ENCODE measurements at regions not wholly inside any gene's neighbourhood (a gene's known extent, or its start where the extent isn't known, plus 50 kb on each side); places are given as distances from the start of the nearest gene placed in this dataset.
"Not testable (repeated sequence)": the region's sequence is repeated elsewhere in the genome, so short reads cannot be mapped to it uniquely, and the experiment has no call there.

DNA sequence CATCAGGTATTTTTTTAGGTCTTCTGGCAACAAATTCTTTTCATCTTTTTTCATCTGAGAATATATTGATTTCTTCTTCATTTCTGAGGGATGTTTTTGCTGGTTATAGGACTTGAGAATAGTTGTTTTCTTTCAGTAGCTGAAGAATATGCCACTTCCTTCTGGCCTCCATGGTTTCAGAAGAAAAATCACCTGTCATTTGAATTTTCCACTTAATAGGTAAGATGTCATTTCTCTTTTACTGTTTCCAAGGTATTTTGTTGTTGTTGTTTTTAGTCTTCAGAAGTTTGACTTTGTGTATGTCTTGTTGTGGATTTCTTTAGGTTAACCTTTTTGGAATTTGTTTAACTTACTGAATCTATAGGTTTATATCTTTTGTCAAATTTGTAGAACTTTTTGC is 257.8 kb upstream of the AMIGO2 start:
- TF ChIP-seq, protein P1, sequence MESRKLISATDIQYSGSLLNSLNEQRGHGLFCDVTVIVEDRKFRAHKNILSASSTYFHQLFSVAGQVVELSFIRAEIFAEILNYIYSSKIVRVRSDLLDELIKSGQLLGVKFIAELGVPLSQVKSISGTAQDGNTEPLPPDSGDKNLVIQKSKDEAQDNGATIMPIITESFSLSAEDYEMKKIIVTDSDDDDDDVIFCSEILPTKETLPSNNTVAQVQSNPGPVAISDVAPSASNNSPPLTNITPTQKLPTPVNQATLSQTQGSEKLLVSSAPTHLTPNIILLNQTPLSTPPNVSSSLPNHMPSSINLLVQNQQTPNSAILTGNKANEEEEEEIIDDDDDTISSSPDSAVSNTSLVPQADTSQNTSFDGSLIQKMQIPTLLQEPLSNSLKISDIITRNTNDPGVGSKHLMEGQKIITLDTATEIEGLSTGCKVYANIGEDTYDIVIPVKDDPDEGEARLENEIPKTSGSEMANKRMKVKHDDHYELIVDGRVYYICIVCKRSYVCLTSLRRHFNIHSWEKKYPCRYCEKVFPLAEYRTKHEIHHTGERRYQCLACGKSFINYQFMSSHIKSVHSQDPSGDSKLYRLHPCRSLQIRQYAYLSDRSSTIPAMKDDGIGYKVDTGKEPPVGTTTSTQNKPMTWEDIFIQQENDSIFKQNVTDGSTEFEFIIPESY (IDR thresholded peaks at IDR 0.05): no peak
- TF ChIP-seq FOXA2 (IDR thresholded peaks at IDR 0.05) (no peak), HNF4A (conservative IDR thresholded peaks at IDR 0.05) (no peak), FOXA1 (IDR thresholded peaks at IDR 0.05) (no peak), EGR1 (IDR thresholded peaks at IDR 0.05; ENCODE audit: low read depth in 2 of 2) (no peak), YY1 (IDR thresholded peaks at IDR 0.05) (no peak), RAD21 (IDR thresholded peaks at IDR 0.05) (no peak), SP1 (IDR thresholded peaks at IDR 0.05) (no peak), NR2F2 (IDR thresholded peaks at IDR 0.05) (no peak), RXRA (IDR thresholded peaks at IDR 0.05) (no peak), JUND (IDR thresholded peaks at IDR 0.05) (no peak), GABPA (IDR thresholded peaks at IDR 0.05 in 1 of 2, conservative IDR thresholded peaks at IDR 0.05 in 1 of 2) (no peak), TAF1 (conservative IDR thresholded peaks at IDR 0.05) (no peak)
- TF ChIP-seq, protein P2, sequence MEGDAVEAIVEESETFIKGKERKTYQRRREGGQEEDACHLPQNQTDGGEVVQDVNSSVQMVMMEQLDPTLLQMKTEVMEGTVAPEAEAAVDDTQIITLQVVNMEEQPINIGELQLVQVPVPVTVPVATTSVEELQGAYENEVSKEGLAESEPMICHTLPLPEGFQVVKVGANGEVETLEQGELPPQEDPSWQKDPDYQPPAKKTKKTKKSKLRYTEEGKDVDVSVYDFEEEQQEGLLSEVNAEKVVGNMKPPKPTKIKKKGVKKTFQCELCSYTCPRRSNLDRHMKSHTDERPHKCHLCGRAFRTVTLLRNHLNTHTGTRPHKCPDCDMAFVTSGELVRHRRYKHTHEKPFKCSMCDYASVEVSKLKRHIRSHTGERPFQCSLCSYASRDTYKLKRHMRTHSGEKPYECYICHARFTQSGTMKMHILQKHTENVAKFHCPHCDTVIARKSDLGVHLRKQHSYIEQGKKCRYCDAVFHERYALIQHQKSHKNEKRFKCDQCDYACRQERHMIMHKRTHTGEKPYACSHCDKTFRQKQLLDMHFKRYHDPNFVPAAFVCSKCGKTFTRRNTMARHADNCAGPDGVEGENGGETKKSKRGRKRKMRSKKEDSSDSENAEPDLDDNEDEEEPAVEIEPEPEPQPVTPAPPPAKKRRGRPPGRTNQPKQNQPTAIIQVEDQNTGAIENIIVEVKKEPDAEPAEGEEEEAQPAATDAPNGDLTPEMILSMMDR (IDR thresholded peaks at IDR 0.05; ENCODE audit: low read depth, low read length, missing input control): no peak
- TF ChIP-seq, protein P3, sequence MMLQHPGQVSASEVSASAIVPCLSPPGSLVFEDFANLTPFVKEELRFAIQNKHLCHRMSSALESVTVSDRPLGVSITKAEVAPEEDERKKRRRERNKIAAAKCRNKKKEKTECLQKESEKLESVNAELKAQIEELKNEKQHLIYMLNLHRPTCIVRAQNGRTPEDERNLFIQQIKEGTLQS (IDR thresholded peaks at IDR 0.05): no peak
- TF ChIP-seq, protein P4, sequence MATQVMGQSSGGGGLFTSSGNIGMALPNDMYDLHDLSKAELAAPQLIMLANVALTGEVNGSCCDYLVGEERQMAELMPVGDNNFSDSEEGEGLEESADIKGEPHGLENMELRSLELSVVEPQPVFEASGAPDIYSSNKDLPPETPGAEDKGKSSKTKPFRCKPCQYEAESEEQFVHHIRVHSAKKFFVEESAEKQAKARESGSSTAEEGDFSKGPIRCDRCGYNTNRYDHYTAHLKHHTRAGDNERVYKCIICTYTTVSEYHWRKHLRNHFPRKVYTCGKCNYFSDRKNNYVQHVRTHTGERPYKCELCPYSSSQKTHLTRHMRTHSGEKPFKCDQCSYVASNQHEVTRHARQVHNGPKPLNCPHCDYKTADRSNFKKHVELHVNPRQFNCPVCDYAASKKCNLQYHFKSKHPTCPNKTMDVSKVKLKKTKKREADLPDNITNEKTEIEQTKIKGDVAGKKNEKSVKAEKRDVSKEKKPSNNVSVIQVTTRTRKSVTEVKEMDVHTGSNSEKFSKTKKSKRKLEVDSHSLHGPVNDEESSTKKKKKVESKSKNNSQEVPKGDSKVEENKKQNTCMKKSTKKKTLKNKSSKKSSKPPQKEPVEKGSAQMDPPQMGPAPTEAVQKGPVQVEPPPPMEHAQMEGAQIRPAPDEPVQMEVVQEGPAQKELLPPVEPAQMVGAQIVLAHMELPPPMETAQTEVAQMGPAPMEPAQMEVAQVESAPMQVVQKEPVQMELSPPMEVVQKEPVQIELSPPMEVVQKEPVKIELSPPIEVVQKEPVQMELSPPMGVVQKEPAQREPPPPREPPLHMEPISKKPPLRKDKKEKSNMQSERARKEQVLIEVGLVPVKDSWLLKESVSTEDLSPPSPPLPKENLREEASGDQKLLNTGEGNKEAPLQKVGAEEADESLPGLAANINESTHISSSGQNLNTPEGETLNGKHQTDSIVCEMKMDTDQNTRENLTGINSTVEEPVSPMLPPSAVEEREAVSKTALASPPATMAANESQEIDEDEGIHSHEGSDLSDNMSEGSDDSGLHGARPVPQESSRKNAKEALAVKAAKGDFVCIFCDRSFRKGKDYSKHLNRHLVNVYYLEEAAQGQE (IDR thresholded peaks at IDR 0.05): no peak
- TF ChIP-seq, protein P5, sequence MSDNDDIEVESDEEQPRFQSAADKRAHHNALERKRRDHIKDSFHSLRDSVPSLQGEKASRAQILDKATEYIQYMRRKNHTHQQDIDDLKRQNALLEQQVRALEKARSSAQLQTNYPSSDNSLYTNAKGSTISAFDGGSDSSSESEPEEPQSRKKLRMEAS (IDR thresholded peaks at IDR 0.05): no peak
- H3K9me3 ChIP-seq (ENCODE audit: control insufficient read depth in 4 of 4, low read length in 3 of 4): no peaks in the 10 kb centered on the region
- H3K9ac ChIP-seq (ENCODE audit: low read depth in 1 of 2, low read length in 2 of 2): no peak overlapping the region
- no peak for DNase-seq (ENCODE audit: low spot score)
- no peaks in the 10 kb centered on the region for H3K4me1 ChIP-seq (ENCODE audit: control insufficient read depth in 4 of 4, insufficient read depth in 4 of 4, low read length in 3 of 4)
- no peaks in the 10 kb centered on the region for H3K36me3 ChIP-seq (ENCODE audit: control insufficient read depth in 4 of 4, insufficient read depth in 3 of 4, low read depth in 1 of 4, low read length in 3 of 4)
- H3K27ac ChIP-seq (ENCODE audit: low read depth in 1 of 2, low read length in 2 of 2): no peak overlapping the region
- H3K27me3 ChIP-seq (ENCODE audit: control insufficient read depth in 4 of 4, insufficient read depth in 4 of 4, low read length in 3 of 4): no peaks in the 10 kb centered on the region
- no peak overlapping the region for H3K4me3 ChIP-seq (ENCODE audit: low read depth in 1 of 3, low read length in 3 of 3)

DNA sequence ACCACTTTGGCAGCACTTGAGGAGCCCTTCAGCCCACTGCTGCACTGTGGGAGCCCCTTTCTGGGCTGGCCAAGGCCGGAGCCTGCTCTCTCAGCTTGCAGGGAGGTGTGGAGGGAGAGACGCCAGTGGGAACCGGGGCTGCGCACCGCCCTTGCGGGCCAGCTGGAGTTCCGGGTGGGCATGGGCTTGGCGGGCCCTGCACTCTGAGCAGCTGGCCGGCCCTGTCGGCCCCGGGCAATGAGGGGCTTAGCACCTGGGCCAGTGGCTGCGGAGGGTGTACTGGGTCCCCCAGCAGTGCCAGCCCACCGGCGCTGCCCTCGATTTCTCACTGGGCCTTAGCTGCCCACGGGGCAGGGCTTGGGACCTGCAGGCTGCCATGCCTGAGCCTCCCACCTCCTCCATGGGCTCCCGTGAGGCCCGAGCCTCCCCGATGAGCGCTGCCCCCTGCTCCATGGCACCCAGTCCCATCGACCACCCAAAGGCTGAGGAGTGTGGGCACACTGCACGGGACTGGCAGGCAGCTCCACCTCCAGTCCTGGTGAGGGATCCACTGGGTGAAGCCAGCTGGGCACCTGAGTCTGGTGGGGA is 253.6 kb upstream of the AMIGO2 start:
- not testable (repeated sequence) for H3K27me3 ChIP-seq (ENCODE audit: control insufficient read depth in 4 of 4, insufficient read depth in 4 of 4, low read length in 3 of 4); DNase-seq (ENCODE audit: low spot score); H3K4me1 ChIP-seq (ENCODE audit: control insufficient read depth in 4 of 4, insufficient read depth in 4 of 4, low read length in 3 of 4); H3K9me3 ChIP-seq (ENCODE audit: control insufficient read depth in 4 of 4, low read length in 3 of 4); H3K4me3 ChIP-seq (ENCODE audit: low read depth in 1 of 3, low read length in 3 of 3); H3K36me3 ChIP-seq (ENCODE audit: control insufficient read depth in 4 of 4, insufficient read depth in 3 of 4, low read depth in 1 of 4, low read length in 3 of 4); H3K9ac ChIP-seq (ENCODE audit: low read depth in 1 of 2, low read length in 2 of 2); H3K27ac ChIP-seq (ENCODE audit: low read depth in 1 of 2, low read length in 2 of 2)
- WGBS: 96% methylated on average over 22 of the region's 22 CpGs
